Stomach (tissue), 8 donors: ENCODE measurements at regions not wholly inside any gene's neighbourhood (a gene's known extent, or its start where the extent isn't known, plus 50 kb on each side); places are given as distances from the start of the nearest gene placed in this dataset.

Source experiments
- DNase-seq, 2 donors: peaks; one replicate each; pipeline versions ENCODE4 v3.0.0 to v3.0.0-alpha.2; 2013 to 2019
- H3K27ac ChIP-seq, 5 donors: fragments of 200-600 bp in 4 of 5; sonication (generic) in 4 of 5; one replicate each; pipeline ENCODE4 v1.5.1; 2013 to 2019; ENCODE audit warnings: mild to moderate bottlenecking in 1 of 5, moderate library complexity in 1 of 5
- H3K27me3 ChIP-seq, 3 donors: fragments of 200-600 bp; sonication (generic); one replicate each; pipeline ENCODE4 v1.5.1; 2017 to 2019; ENCODE audit warnings: mixed run types in 1 of 3
- H3K36me3 ChIP-seq, 4 donors: fragments of 200-600 bp; sonication (generic); 1 replicate in 3 of 4; 2 replicates in 1 of 4; pipeline ENCODE4 v1.5.1; 2016 to 2019
- H3K4me1 ChIP-seq, 4 donors: fragments of 200-600 bp; sonication (generic); one replicate each; pipeline ENCODE4 v1.5.1; 2016 to 2019
- H3K4me3 ChIP-seq, 4 donors: fragments of 200-600 bp; sonication (generic) in 3 of 4; one replicate each; pipeline ENCODE4 v1.5.1; 2016 to 2019; ENCODE audit warnings: mild to moderate bottlenecking in 1 of 4
- H3K9me3 ChIP-seq, 4 donors: fragments of 200-600 bp; sonication (generic); one replicate each; pipeline ENCODE4 v1.5.1; 2016 to 2019
- CTCF ChIP-seq, 7 experiments: fragments of 450-650 bp in 4 of 7; fragments of 200-600 bp in 3 of 7; sonication (generic) in 3 of 7; IDR thresholded peaks; one replicate each; pipeline ENCODE4 v1.5.1; 2016 to 2019; ENCODE audit warnings: antibody characterized with exemption in 7 of 7, control low read depth in 2 of 7, mild to moderate bottlenecking in 1 of 7
- EP300 ChIP-seq: sonication (generic); formaldehyde crosslinking; IDR thresholded peaks from one replicate; pipeline ENCODE4 v1.6.1; 2017; ENCODE audit warnings: antibody characterized with exemption
- POLR2A ChIP-seq, 4 donors: fragments of 450-650 bp; IDR thresholded peaks; one replicate each; pipeline ENCODE4 v1.6.1; 2016; ENCODE audit warnings: antibody characterized with exemption in 4 of 4, control low read depth in 2 of 4, mild to moderate bottlenecking in 1 of 4, moderate library complexity in 1 of 4
- POLR2AphosphoS5 ChIP-seq, 3 donors: sonication (generic); formaldehyde crosslinking; IDR thresholded peaks; one replicate each; pipeline ENCODE4 v1.6.1; 2016; ENCODE audit warnings: antibody characterized with exemption in 3 of 3
- WGBS, 5 donors: extraction: QIAGEN DNeasy Blood & Tissue Kit in 3 of 5; methylation state at CpG; one replicate each; pipeline versions ENCODE4 v1.1.5 to v1.1.7; 2013 to 2018; 5-methylcytosine and 5-hydroxymethylcytosine counted together
- intact Hi-C: fragments of 100-400 bp; cut with DNase I; formaldehyde crosslinking; loops from one replicate; pipeline ENCODE4 v1.15.1; 2023; ENCODE audit warnings: low total_unique reads
- donor health status: healthy with polysubstance abuse.
- donor health status: Bipolar disorder and iron deficiency.
- donor health status: healthy.

- H3K4me3 ChIP-seq, result no peak overlapping the region
- no peak for TF ChIP-seq EP300
- no peak for TF ChIP-seq POLR2A (IDR thresholded peaks at IDR 0.05)
- TF ChIP-seq POLR2AphosphoS5 (IDR thresholded peaks at IDR 0.05), result no peak
- TF ChIP-seq CTCF (IDR thresholded peaks at IDR 0.05), result no peak
- no peak for DNase-seq
- no peaks in the 10 kb centered on the region for H3K27me3 ChIP-seq
- no peaks in the 10 kb centered on the region for H3K9me3 ChIP-seq
- intact Hi-C loops, result no loop called here
- H3K4me1 ChIP-seq, result peaks cover 0 to 35% (median 20%) of the 10 kb centered on the region in 4 donors
- WGBS, 5 donors, result 92 to 97% (median 94%) methylated on average over 10 of the region's 10 CpGs
- no peaks in the 10 kb centered on the region for H3K36me3 ChIP-seq
- H3K27ac ChIP-seq, result no peak overlapping the region
These were observed 505.8 kb downstream of the SHQ1 start for GRCh38 chr3:72342450-72342849.

GRCh38 chr3:72341920-72342319 lies 506.3 kb downstream of the SHQ1 start:
- TF ChIP-seq EP300 (no peak), POLR2AphosphoS5 (IDR thresholded peaks at IDR 0.05) (no peak), CTCF (IDR thresholded peaks at IDR 0.05) (no peak), POLR2A (IDR thresholded peaks at IDR 0.05) (no peak)
- DNase-seq, result peak in 1 of 2 donors; percentile 53
- Histone ChIP-seq H3K4me1 (peaks cover 0 to 34% (median 19%) of the 10 kb centered on the region in 4 donors), H3K9me3 (no peaks in the 10 kb centered on the region), H3K4me3 (no peak overlapping the region), H3K36me3 (no peaks in the 10 kb centered on the region), H3K27ac (peak overlapping the region in 1 of 5 donors; percentile 31), H3K27me3 (no peaks in the 10 kb centered on the region)
- intact Hi-C loops, result no loop called here
- WGBS, 5 donors, result 51 to 80% (median 69%) methylated on average over 1 to 2 of the region's 2 CpGs

GRCh38 chr3:72341380-72341770 lies 506.9 kb downstream of the SHQ1 start:
- TF ChIP-seq EP300 (no peak), CTCF (IDR thresholded peaks at IDR 0.05) (no peak), POLR2AphosphoS5 (IDR thresholded peaks at IDR 0.05) (no peak), POLR2A (IDR thresholded peaks at IDR 0.05) (no peak)
- DNase-seq, result no peak
- 94 to 98% (median 95%) methylated on average over 5 of the region's 5 CpGs for WGBS, 5 donors
- no peak overlapping the region for H3K4me3 ChIP-seq
- H3K27me3 ChIP-seq, result no peaks in the 10 kb centered on the region
- no peaks in the 10 kb centered on the region for H3K9me3 ChIP-seq
- no peaks in the 10 kb centered on the region for H3K36me3 ChIP-seq
- peaks cover 0 to 36% (median 22%) of the 10 kb centered on the region in 4 donors for H3K4me1 ChIP-seq
- intact Hi-C loops, result no loop called here
- H3K27ac ChIP-seq, result peak overlapping the region in 1 of 5 donors; percentile 55

GRCh38 chr3:72340476-72341379 lies 507.5 kb downstream of the SHQ1 start:
- H3K9me3 ChIP-seq, result no peaks in the 10 kb centered on the region
- no peak for TF ChIP-seq CTCF (IDR thresholded peaks at IDR 0.05)
- no peak for TF ChIP-seq POLR2AphosphoS5 (IDR thresholded peaks at IDR 0.05)
- no peak for TF ChIP-seq POLR2A (IDR thresholded peaks at IDR 0.05)
- TF ChIP-seq EP300, result no peak
- H3K4me3 ChIP-seq, result no peak overlapping the region
- peak in 1 of 2 donors; percentile 45 for DNase-seq
- no peaks in the 10 kb centered on the region for H3K36me3 ChIP-seq
- WGBS, 5 donors, result 85 to 90% (median 89%) methylated on average over 9 to 12 of the region's 12 CpGs
- H3K27ac ChIP-seq, result peak overlapping the region in 1 of 5 donors; percentile 55
- peaks cover 0 to 42% (median 23%) of the 10 kb centered on the region in 4 donors for H3K4me1 ChIP-seq
- intact Hi-C loops, result no loop called here
- no peaks in the 10 kb centered on the region for H3K27me3 ChIP-seq
